HEK293 (cell line): ENCODE measurements at regions not wholly inside any gene's neighbourhood (a gene's known extent, or its start where the extent isn't known, plus 50 kb on each side); places are given as distances from the start of the nearest gene placed in this dataset.

ENCODE experiments used
- CTCF ChIP-seq: fragments of 450-650 bp; formaldehyde crosslinking; IDR thresholded peaks from 2 replicates; pipeline ENCODE4 v1.5.1; 2016; ENCODE audit warnings: missing biosample characterization, missing genetic modification characterization
- TSHZ1 ChIP-seq: fragments of 450-650 bp; formaldehyde crosslinking; IDR thresholded peaks from 2 replicates; pipeline ENCODE4 v1.5.1; 2016; ENCODE audit warnings: missing biosample characterization, missing genetic modification characterization, borderline replicate concordance
- YY1 ChIP-seq: fragments of 450-650 bp; formaldehyde crosslinking; IDR thresholded peaks from 2 replicates; pipeline ENCODE4 v1.5.1; 2018; ENCODE audit warnings: missing biosample characterization, missing genetic modification characterization
- ZNF10 ChIP-seq: fragments of 450-650 bp; formaldehyde crosslinking; IDR thresholded peaks from 2 replicates; pipeline ENCODE4 v1.5.1; 2017; ENCODE audit warnings: missing biosample characterization, missing genetic modification characterization
- ZNF146 ChIP-seq: fragments of 450-650 bp; formaldehyde crosslinking; IDR thresholded peaks from 2 replicates; pipeline ENCODE4 v1.5.1; 2016; ENCODE audit warnings: missing biosample characterization, missing genetic modification characterization
- ZNF23 ChIP-seq: fragments of 450-650 bp; formaldehyde crosslinking; IDR thresholded peaks from 2 replicates; pipeline ENCODE4 v1.5.1; 2016; ENCODE audit warnings: missing biosample characterization, missing genetic modification characterization, borderline replicate concordance
- ZNF274 ChIP-seq, 2 experiments: fragments of 200-500 bp in 1 of 2; fragments of 450-650 bp in 1 of 2; sonication (Bioruptor generic) in 1 of 2; formaldehyde crosslinking in 1 of 2; IDR thresholded peaks; 2 replicates each; pipeline versions ENCODE4 v1.5.1 to v1.6.1; 2014 to 2016; ENCODE audit warnings: borderline replicate concordance in 1 of 2, inconsistent platforms in 1 of 2, low read length in 1 of 2, missing biosample characterization in 1 of 2, missing genetic modification characterization in 1 of 2
- ZNF654 ChIP-seq: fragments of 450-650 bp; formaldehyde crosslinking; IDR thresholded peaks from 2 replicates; pipeline ENCODE4 v1.5.1; 2016; ENCODE audit warnings: low read depth, missing biosample characterization, missing genetic modification characterization
- ZNF792 ChIP-seq: fragments of 450-650 bp; formaldehyde crosslinking; IDR thresholded peaks from 2 replicates; pipeline ENCODE4 v1.5.1; 2016; ENCODE audit warnings: missing biosample characterization, missing genetic modification characterization
- ZNF830 ChIP-seq: fragments of 450-650 bp; IDR thresholded peaks from 2 replicates; pipeline ENCODE4 v1.5.0; 2018; ENCODE audit warnings: missing biosample characterization, missing genetic modification characterization, low read depth, mild to moderate bottlenecking, moderate library complexity

GRCh38 chr4:59537246-59537886, 1662.8 kb upstream of the ADGRL3 start:
- TF ChIP-seq CTCF (tag by site-specific recombination) (no peak), YY1 (tag by site-specific recombination) (no peak), TSHZ1 (no peak), ZNF654 (tag by site-specific recombination) (no peak), ZNF23 (tag by site-specific recombination) (no peak), ZNF146 (no peak), ZNF10 (tag by site-specific recombination) (no peak), ZNF830 (tag by site-specific recombination) (no peak), ZNF792 (no peak), ZNF274 (IDR thresholded peaks at IDR 0.05; ENCODE audit: low read length) (no peak), ZNF274 (tag by site-specific recombination; IDR thresholded peaks at IDR 0.05; ENCODE audit: borderline replicate concordance) (no peak)
